GM12878 (cell line): ENCODE measurements at regions not wholly inside any gene's neighbourhood (a gene's known extent, or its start where the extent isn't known, plus 50 kb on each side); places are given as distances from the start of the nearest gene placed in this dataset.

Experiments used
- ATAC-seq: fragments of 200-7000 bp; cut with Tn5 transposase; 3 replicates; pipeline ENCODE4 v1.9.1; 2020; ENCODE audit warnings: mild to moderate bottlenecking, moderate library complexity
- BruUV-seq: library from RNA; stranded (reverse); fragments of 400-500 nt; replicated peaks from 2 replicates; lab custom pipeline; 2021; lab: Mats Ljungman, UMichigan
- CTCF ChIA-PET: fragments of 300-600 bp; sonication (Branson Sonifier 250); formaldehyde crosslinking; extraction: SDS; loops from one replicate; lab custom pipeline; 2021; ENCODE audit warnings: inconsistent platforms; lab: Yijun Ruan, JAX
- POLR2A ChIA-PET: fragments of 350-600 bp; formaldehyde crosslinking; extraction: SDS; loops from one replicate; lab custom pipeline; 2021; ENCODE audit warnings: inconsistent platforms; lab: Charles Lee
- RAD21 ChIA-PET: fragments of 300-600 bp; sonication (Branson Sonifier 250); formaldehyde crosslinking; loops from one replicate; lab custom pipeline; 2023; ENCODE audit warnings: antibody characterized with exemption; ENCODE audit not compliant: unreplicated experiment; lab: Charles Lee
- SMC1A ChIA-PET: fragments of 300-600 bp; sonication (Branson Sonifier 250); formaldehyde crosslinking; loops from one replicate; lab custom pipeline; 2023; ENCODE audit not compliant: unreplicated experiment, uncharacterized antibody; lab: Charles Lee
- DNase-seq: peaks from one replicate; pipeline ENCODE4 v3.0.0-alpha.2; 2011; ENCODE audit warnings: low read depth, low spot score
- FAIRE-seq: peaks from 3 replicates; lab custom pipeline; 2011; peaks lifted over from hg19 to GRCh38; lab: Jason Lieb, UNC
- H2AFZ ChIP-seq: 2 replicates; pipeline ENCODE4 v1.6.0; 2011; ENCODE audit warnings: low read depth, low read length, control low read depth; ENCODE audit not compliant: control insufficient read depth
- H3K27ac ChIP-seq: 2 replicates; pipeline ENCODE4 v1.5.1; 2011; ENCODE audit warnings: control low read depth; ENCODE audit not compliant: control insufficient read depth, insufficient read depth
- H3K27me3 ChIP-seq, 2 experiments: replicated peaks in 1 of 2; 2 replicates each; pipeline versions ENCODE4 v1.6.0 to v1.6.1; 2011; ENCODE audit warnings: low read length in 1 of 2; ENCODE audit not compliant: control insufficient read depth in 2 of 2, insufficient read depth in 2 of 2
- H3K36me3 ChIP-seq, 2 experiments: 2 replicates each; pipeline ENCODE4 v1.5.1; 2011; ENCODE audit warnings: low read length in 1 of 2; ENCODE audit not compliant: control insufficient read depth in 2 of 2, insufficient read depth in 2 of 2
- H3K4me1 ChIP-seq: 2 replicates; pipeline ENCODE4 v1.6.1; 2011; ENCODE audit warnings: mild to moderate bottlenecking, low read length, moderate library complexity, mixed read lengths; ENCODE audit not compliant: control insufficient read depth, insufficient read depth
- H3K4me2 ChIP-seq: 2 replicates; pipeline ENCODE4 v1.6.0; 2011; ENCODE audit warnings: control low read depth; ENCODE audit not compliant: control insufficient read depth, insufficient read depth
- H3K4me3 ChIP-seq: fragments of 200-600 bp; sonication (generic); 2 replicates; pipeline ENCODE4 v1.5.1; 2016
- H3K79me2 ChIP-seq: 2 replicates; pipeline ENCODE4 v1.6.0; 2011; ENCODE audit warnings: low read length; ENCODE audit not compliant: control insufficient read depth, insufficient read depth
- H3K9ac ChIP-seq: 2 replicates; pipeline ENCODE4 v1.8.0; 2011; ENCODE audit warnings: low read length, control low read depth, mixed read lengths; ENCODE audit not compliant: control insufficient read depth, insufficient read depth
- H3K9me3 ChIP-seq: replicated peaks from 3 replicates; pipeline ENCODE4 v1.5.1; 2011; ENCODE audit warnings: mild to moderate bottlenecking, low read length; ENCODE audit not compliant: control insufficient read depth, insufficient read depth
- H4K20me1 ChIP-seq: 2 replicates; pipeline ENCODE4 v1.6.0; 2011; ENCODE audit not compliant: control insufficient read depth, insufficient read depth
- BCL11A ChIP-seq: IDR thresholded peaks from 2 replicates; pipeline ENCODE4 v1.6.1; 2011; ENCODE audit warnings: low read depth, low read length
- BCLAF1 ChIP-seq: fragments of 450-650 bp; IDR thresholded peaks from 2 replicates; pipeline ENCODE4 v1.6.1; 2017; ENCODE audit warnings: antibody characterized with exemption, mild to moderate bottlenecking, moderate library complexity
- BHLHE40 ChIP-seq, 2 experiments: fragments of 450-650 bp in 1 of 2; IDR thresholded peaks; 2 replicates each; pipeline ENCODE4 v1.6.1; 2011 to 2017; ENCODE audit warnings: low read depth in 2 of 2, borderline replicate concordance in 1 of 2, improper control_type of control experiment in 1 of 2, low read length in 1 of 2, mild to moderate bottlenecking in 1 of 2
- DPF2 ChIP-seq: fragments of 450-650 bp; IDR thresholded peaks from 2 replicates; pipeline ENCODE4 v1.6.1; 2017; ENCODE audit warnings: mild to moderate bottlenecking
- ELK1 ChIP-seq: IDR thresholded peaks from 2 replicates; pipeline ENCODE4 v1.6.1; 2012; ENCODE audit warnings: low read depth, low read length, improper control_type of control experiment
- IKZF1 ChIP-seq: fragments of 450-650 bp; conservative IDR thresholded peaks from 2 replicates; pipeline ENCODE4 v1.6.1; 2017; ENCODE audit warnings: antibody characterized with exemption, mild to moderate bottlenecking
- IRF3 ChIP-seq: fragments of 450-650 bp; IDR thresholded peaks from 2 replicates; pipeline ENCODE4 v1.6.1; 2014; ENCODE audit warnings: mild to moderate bottlenecking
- MEF2A ChIP-seq: IDR thresholded peaks from 2 replicates; pipeline ENCODE4 v1.6.1; 2011; ENCODE audit warnings: low read depth, mild to moderate bottlenecking, low read length, moderate library complexity; ENCODE audit not compliant: insufficient read depth
- NBN ChIP-seq: fragments of 450-650 bp; IDR thresholded peaks from 2 replicates; pipeline ENCODE4 v1.6.1; 2016
- PAX5 ChIP-seq: IDR thresholded peaks from 2 replicates; pipeline ENCODE4 v1.6.1; 2011; ENCODE audit warnings: low read depth, low read length, borderline replicate concordance
- PAX8 ChIP-seq: fragments of 450-650 bp; IDR thresholded peaks from 2 replicates; pipeline ENCODE4 v1.6.1; 2017; ENCODE audit warnings: mild to moderate bottlenecking, moderate library complexity
- RAD51 ChIP-seq: fragments of 450-650 bp; IDR thresholded peaks from 2 replicates; pipeline ENCODE4 v1.6.1; 2016; ENCODE audit warnings: moderate library complexity, mild to moderate bottlenecking, inconsistent platforms
- SMARCA5 ChIP-seq: fragments of 450-650 bp; IDR thresholded peaks from 2 replicates; pipeline ENCODE4 v1.6.1; 2017; ENCODE audit warnings: mild to moderate bottlenecking
- STAT3 ChIP-seq: IDR thresholded peaks from 2 replicates; pipeline ENCODE4 v1.6.1; 2011; ENCODE audit warnings: low read depth, low read length, improper control_type of control experiment
- TARDBP ChIP-seq: IDR thresholded peaks from 2 replicates; pipeline ENCODE4 v1.6.1; 2016; ENCODE audit warnings: borderline replicate concordance
- ZNF217 ChIP-seq: fragments of 450-650 bp; IDR thresholded peaks from 2 replicates; pipeline ENCODE4 v1.6.1; 2017; ENCODE audit warnings: antibody characterized with exemption, mild to moderate bottlenecking
- whole genome bisulfite sequencing: methylation state at CpG from one replicate; pipeline ENCODE4 v1.1.6; 2016; ENCODE audit warnings: low lambda C conversion rate; ENCODE audit not compliant: insufficient replicate concordance, insufficient coverage; ENCODE audit errors: missing lambda C conversion rate; 5-methylcytosine and 5-hydroxymethylcytosine counted together
- in situ Hi-C: fragments of 300-500 bp; cut with MboI; formaldehyde crosslinking; loops from 9 replicates; pipeline ENCODE4 v1.14.3; 2018; ENCODE audit warnings: mixed read lengths
- intact Hi-C: fragments of 100-400 bp; cut with micrococcal nuclease; formaldehyde crosslinking; loops from one replicate; pipeline ENCODE4 v1.14.2; 2022; ENCODE audit not compliant: unreplicated experiment

- TF ChIP-seq STAT3: no peak
- TF ChIP-seq ELK1: no peak
- no peak for TF ChIP-seq TARDBP
- TF ChIP-seq PAX5: no peak
- no peak for TF ChIP-seq BHLHE40 (IDR thresholded peaks at IDR 0.05; ENCODE audit: borderline replicate concordance in 1 of 2, low read depth in 2 of 2, low read length in 1 of 2)
Observed at GRCh38 chr2:76194031-76194775, 483.5 kb upstream of the GCFC2 start (continued).

GRCh38 chr2:76193089-76193488 lies 482.4 kb upstream of the GCFC2 start:
- in situ Hi-C loops: no loop called here
- SMC1A ChIA-PET: interaction anchor here (0.9 kb wide), 1 partner anchor 20 kb away, joined by 3 read pairs; no protein-coding TSS in a partner anchor
- H3K4me3 ChIP-seq: no peak overlapping the region
- H4K20me1 ChIP-seq: no peaks in the 10 kb centered on the region
- CTCF ChIA-PET: interaction anchor here (8.2 kb wide), 1 partner anchor 406 kb away, joined by 123 read pairs; no protein-coding TSS in a partner anchor
- 33% methylated on average over 3 of the region's 3 CpGs for WGBS
- H3K4me2 ChIP-seq: no peak overlapping the region
- DNase-seq (no peak), ATAC-seq (no peak), FAIRE-seq (no peak)
- no peaks in the 10 kb centered on the region for H3K4me1 ChIP-seq
- H3K27ac ChIP-seq: no peak overlapping the region
- RAD21 ChIA-PET: no interaction called here
- BruUV-seq: no TSS peak
- POLR2A ChIA-PET: no interaction called here
- H3K36me3 ChIP-seq: no peaks in the 10 kb centered on the region
- TF ChIP-seq ZNF217 (no peak), DPF2 (no peak), NBN (no peak), RAD51 (no peak), IRF3 (no peak), MEF2A (no peak), SMARCA5 (no peak), IKZF1 (no peak), PAX8 (no peak), BCLAF1 (no peak), BCL11A (no peak)
- H3K9ac ChIP-seq: no peak overlapping the region
- no peaks in the 10 kb centered on the region for H3K9me3 ChIP-seq
- H2AFZ ChIP-seq: no peak overlapping the region
- no peaks in the 10 kb centered on the region for H3K79me2 ChIP-seq
- H3K27me3 ChIP-seq: no peaks in the 10 kb centered on the region
- intact Hi-C loops: no loop called here
